Spleen (tissue), 7 donors: ENCODE measurements at regions not wholly inside any gene's neighbourhood (a gene's known extent, or its start where the extent isn't known, plus 50 kb on each side); places are given as distances from the start of the nearest gene placed in this dataset.

ENCODE experiments used
- CTCF ChIP-seq, 11 experiments: fragments of 200-600 bp in 7 of 11; fragments of 450-650 bp in 4 of 11; sonication (generic) in 4 of 11; IDR thresholded peaks in 8 of 11; conservative IDR thresholded peaks in 3 of 11; 1 replicate in 7 of 11; 2 replicates in 4 of 11; pipeline versions ENCODE4 v1.4.0 to v1.8.0; 2016 to 2021; ENCODE audit warnings: antibody characterized with exemption in 11 of 11, inconsistent platforms in 4 of 11, mild to moderate bottlenecking in 1 of 11
- POLR2AphosphoS5 ChIP-seq, 3 donors: sonication (generic); formaldehyde crosslinking; IDR thresholded peaks; one replicate each; pipeline ENCODE4 v1.5.1; 2017; ENCODE audit warnings: antibody characterized with exemption in 3 of 3
- donor health status: DM: no; HTN: no; CAD: no; lungs with moderate emphysema.
- donor health status: DM: no; HTN: no; CAD: no.
- donor health status: DM: no; HTN: no; CAD: no.

GRCh38 chr14:84303140-84303539 lies 1226.8 kb upstream of the FLRT2 start:
- TF ChIP-seq CTCF (IDR thresholded peaks at IDR 0.05 in 8 of 11, conservative IDR thresholded peaks at IDR 0.05 in 3 of 11) (no peak), POLR2AphosphoS5 (IDR thresholded peaks at IDR 0.05) (no peak)
